GM19025 (cell line): ENCODE measurements at regions not wholly inside any gene's neighbourhood (a gene's known extent, or its start where the extent isn't known, plus 50 kb on each side); places are given as distances from the start of the nearest gene placed in this dataset.
"Not testable (repeated sequence)": the region's sequence is repeated elsewhere in the genome, so short reads cannot be mapped to it uniquely, and the experiment has no call there.

Experiments
- ATAC-seq: cut with Tn5 transposase; IDR thresholded peaks from one replicate; pipeline ENCODE4 v1.9.1; 2021; ENCODE audit warnings: mild to moderate bottlenecking, low read depth, moderate library complexity; ENCODE audit not compliant: unreplicated experiment

DNA sequence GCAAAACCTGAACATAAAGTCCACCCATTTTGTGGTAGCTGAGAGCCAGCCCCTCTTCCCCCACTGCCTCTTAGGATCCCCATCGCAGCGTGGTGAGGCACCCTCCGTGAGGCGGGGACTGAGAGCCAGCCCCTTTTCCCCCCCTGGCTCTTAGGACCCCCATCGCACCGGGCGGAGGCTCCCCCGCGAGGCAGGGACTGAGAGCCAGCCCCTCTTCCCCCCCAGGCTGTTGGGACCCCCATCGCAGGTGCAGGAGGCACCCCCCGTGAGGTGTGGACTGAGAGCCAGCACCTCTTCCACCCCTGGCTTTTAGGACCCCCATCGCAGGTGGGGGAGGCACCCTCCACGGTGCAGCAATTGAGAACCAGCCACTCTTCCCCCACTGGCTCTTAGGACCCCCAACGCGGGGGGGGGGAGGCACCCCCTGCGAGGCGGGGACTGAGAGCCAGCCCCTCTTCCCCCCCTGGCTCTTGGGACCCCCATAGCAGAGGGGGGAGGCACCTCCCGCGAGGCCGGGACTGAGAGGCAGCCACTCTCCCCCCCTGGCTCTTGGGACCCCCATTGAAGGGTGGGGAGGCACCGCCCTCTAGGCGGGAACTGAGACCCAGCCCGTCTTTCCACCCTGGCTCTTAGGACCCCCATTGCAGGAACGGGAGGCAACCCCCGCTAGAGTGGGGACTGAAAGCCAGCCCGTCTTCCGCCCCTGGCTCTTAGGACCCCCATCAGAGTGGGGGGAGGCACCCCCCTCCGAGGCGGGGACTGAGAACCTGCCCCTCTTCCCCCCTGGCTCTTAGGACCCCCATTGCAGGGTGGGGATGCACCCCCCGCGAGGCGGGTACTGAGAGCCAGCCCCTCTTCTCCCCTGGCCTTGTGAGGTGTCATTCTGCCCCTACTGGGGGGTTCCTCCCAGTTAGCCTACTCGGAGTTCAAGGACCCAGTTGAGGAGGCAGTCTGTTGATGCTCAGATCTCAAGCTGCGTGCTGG, 366.4 kb upstream of the SPRY2 start:
- ATAC-seq: no peak

DNA sequence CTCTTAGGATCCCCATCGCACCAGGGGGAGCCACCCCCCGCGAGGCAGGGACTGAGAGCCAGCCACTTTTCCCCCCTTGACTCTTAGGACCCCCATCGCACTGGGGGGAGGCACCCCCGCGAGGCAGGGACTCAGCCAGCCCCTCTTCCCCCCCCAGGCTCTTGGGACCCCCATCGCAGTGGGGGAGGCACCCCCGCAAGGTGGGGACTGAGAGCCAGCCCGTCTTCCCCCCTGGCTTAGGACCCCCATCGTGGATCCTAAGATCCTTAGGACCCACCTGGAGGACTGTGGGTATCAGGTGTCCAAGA, 365.2 kb upstream of the SPRY2 start:
- ATAC-seq: no peak

DNA sequence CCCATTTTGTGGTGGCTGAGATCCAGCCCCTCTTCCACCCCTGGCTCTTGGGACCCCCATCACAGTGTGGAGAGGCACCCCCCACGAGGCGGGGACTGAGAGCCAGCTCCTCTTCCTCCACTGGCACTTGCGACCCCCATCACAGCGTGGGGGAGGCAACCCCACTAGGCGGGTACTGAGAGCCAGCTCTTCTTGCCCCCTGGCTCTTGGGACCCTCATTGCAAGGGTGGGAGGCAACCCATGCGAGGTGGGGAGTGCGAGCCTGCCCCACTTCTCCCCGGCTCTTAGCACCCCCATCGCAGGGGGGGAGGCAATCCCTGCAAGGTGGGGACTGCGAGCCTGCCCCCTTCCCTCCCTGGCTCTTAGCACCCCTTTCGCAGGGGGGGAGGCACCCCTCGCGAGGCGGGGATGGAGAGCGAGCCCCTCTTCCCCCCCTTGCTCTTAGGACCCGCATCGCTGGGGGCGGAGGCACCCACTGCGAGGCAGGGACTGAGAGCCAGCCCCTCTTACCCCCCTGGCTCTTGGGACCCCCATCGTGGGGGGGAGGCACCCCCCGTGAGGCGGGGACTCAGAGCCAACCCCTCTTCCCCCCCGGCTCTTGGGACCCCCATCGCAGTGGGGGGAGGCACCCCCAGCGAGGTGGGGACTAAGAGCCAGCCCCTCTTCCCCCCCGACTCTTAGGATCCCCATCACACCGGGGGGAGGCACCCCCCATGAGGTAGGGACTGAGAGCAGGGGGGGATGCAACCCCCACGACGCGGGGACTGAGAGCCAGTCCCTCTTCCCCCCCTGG, 364.6 kb upstream of the SPRY2 start:
- no peak for ATAC-seq

DNA sequence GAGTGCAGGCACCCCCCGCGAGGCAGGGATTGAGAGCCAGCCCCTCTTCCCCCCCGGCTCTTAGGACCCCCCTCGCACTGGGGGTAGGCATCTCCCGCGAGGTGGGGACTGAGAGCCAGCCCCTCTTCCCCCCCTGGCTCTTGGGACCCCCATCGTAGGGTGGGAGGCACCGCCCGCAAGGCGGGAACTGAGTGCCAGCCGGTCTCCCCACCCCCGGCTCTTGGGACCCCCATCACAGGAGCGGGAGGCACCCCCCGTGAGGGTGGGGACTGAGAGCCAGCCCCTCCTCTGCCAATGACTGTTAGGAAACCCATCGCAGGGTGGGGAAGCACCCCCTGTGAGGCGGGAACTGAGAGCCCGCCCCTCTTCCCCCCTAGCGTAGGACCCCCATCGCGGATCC, 363.4 kb upstream of the SPRY2 start:
- ATAC-seq: no peak

GRCh38 chr13:80695841-80696240, 354.9 kb upstream of the SPRY2 start:
- no peak for ATAC-seq

DNA sequence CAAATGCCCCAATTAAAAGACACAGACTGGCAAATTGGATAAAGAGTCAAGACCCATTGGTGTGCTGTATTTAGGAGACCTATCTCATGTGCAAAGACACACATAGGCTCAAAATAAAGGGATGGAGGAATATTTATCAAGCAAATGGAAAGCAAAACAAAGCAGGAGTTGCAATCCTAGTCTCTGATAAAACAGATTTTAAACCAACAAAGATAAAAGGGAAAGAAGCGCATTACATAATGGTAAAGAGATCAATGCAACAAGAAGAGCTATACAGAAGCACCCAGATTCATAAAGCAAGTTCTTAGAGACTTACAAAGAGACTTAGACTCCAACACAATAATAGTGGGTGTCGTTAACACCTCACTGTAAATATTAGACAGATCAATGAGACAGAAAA, 350.9 kb upstream of the SPRY2 start:
- not testable (repeated sequence) for ATAC-seq

GRCh38 chr13:80690208-80690607, 349.3 kb upstream of the SPRY2 start:
- no peak for ATAC-seq

DNA sequence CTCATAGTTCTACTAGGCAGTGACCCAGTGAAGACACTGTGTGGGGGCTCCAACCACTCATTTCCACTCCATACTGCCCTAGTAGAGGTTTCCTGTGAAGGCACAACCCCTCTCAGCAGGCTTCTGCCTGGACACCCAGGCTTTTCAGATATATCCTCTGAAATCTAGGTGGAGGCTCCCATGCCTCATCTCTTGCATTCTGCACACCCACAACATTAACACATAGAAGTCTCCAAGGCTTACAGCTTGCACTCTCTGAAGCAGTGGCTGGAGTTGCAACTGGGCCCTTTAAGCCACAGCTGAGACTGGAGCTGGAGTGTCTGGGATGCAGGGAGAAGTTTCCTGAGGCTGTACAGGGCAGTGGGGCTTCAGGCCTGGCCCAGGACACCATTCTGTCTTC, 347.7 kb upstream of the SPRY2 start:
- no peak for ATAC-seq

DNA sequence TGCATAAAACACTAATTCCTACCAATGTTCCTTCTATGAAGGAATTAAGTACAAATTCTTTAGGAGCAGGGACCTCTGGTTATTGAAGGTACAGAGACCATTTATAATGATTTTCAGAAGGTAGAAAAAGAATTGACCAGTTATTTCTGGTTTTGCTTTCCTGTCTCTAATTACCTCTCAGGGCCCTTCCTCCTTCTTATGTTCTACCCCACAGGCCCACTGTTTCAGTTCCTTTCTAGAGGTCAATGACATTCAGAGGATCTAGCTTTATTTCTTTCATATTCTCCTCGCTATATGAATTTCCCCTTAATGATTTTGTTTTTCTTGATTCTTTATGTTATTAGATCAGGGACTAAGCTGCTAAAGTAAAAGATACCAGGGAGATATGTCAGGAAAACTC, 345.0 kb upstream of the SPRY2 start:
- no peak for ATAC-seq

DNA sequence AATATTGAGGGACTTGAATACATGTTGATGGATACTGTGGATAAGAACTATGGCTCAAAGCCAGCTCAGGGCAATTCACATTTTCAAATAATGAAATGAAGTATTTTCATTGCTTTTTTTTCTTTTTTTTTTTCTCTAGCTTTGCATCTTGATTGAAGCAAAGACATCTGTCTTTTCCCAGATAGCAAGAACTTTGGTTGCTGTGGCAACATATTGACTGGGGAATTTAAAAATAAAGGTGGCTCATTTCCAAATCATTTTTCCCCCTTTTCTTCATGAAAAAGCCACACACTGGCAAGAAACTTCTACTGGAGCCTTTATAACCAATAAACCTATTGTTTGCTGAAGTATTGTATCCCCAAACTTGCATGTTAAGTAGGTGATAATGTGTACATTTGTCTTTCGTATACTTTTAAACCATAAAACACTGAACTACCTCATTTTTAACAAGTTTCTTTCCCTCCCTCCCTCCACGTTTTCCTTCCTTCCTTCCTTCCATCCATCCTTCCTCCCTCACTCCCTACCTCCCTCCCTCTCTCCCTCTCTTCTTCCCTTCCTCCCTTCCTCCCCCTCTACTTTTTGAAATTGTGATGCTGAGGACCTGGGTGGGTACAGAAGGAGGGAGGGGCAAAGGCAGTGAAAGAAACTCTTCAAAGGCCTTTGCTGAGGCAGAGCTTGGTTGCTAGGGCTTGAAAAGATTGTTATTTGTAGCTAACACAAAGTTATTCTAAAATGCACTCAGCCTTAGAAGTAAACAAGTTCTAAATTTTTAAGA, 343.5 kb upstream of the SPRY2 start:
- no peak for ATAC-seq

DNA sequence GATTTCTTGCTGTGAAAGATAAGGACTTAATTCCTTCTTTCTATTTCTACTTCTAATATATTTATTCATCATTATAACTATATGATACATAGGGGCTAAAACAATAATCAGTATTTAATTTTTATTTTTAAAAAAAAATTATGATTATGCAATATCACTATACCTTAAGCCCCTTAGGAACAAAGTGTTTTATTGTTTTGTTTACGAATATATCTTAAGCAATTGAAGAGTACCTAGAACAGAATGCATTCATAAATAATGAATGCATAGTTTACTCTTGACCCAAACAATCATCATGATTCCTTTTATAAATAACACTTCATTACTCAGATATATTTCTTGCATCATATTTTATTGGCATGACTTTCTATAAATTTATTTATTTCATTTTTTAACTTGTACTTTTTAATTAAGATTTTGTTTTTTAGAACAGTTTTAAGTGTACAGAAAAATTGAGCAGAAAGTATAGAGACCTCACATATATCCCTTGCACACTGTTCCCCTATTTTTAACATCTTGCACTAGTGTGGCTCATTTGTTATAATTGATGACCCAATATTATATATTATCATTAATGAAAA, 339.9 kb upstream of the SPRY2 start:
- no peak for ATAC-seq

GRCh38 chr13:80679423-80679822, 338.5 kb upstream of the SPRY2 start:
- ATAC-seq: no peak

DNA sequence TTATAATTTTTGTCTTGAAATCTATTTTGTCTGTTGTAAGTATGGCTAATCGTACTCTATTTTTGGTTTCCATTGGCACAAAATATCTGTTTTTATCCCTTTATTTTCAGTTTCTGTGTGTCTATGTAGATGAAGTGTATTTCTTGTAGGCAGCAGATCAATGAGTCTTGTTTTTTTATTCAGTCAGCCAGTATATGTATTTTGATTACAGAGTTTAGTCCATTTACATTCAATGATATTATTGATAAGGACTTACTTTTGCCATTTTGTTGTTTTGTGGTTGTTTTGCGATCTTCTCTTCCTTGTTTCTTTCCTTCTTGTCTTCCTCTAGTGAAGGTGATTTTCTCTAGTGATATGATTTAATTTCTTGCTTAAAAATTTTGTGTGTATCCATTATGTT, 336.3 kb upstream of the SPRY2 start:
- no peak for ATAC-seq

- ATAC-seq: not testable (repeated sequence)
These were observed 334.5 kb upstream of the SPRY2 start for GRCh38 chr13:80675442-80675841.

GRCh38 chr13:80671773-80672172, 330.8 kb upstream of the SPRY2 start:
- ATAC-seq: no peak

- no peak for ATAC-seq
These were observed 328.2 kb upstream of the SPRY2 start for GRCh38 chr13:80669112-80669511.

- ATAC-seq: no peak
These were observed 327.5 kb upstream of the SPRY2 start for GRCh38 chr13:80668452-80668851.

DNA sequence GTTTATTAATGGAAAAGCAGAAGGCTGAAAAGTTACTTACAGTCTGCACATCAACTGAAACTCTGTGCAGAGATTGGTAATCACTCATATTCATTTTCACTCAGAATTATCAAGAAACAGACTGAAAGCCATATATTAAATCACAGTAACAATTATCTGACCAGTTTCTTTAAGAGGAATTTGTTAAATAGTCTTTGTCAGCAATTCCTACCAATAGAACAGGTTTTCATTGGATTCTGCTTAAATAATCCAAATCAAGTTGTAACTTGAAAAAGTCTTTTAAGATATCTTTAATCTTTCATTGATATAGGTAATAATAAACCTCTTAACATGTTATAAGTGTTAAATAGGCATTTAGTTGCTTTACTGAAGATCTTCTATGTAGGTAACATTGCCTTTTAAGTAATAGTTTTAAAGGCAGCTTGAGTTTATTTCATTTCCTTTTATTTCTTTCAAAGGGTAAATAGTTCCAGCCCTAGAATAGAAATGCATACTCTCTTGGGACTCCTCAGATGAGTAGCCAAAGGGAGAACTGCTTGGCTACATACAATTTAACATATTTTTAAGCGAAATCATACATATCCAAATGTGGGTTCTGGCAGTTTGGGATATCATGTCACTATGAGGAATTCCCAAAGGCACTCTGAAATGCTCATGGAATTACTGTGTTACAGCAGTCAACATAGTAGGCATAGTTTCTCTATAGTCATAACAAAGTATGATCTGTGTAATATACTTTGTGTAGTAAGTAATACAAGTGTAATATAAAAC, 326.0 kb upstream of the SPRY2 start:
- no peak for ATAC-seq

DNA sequence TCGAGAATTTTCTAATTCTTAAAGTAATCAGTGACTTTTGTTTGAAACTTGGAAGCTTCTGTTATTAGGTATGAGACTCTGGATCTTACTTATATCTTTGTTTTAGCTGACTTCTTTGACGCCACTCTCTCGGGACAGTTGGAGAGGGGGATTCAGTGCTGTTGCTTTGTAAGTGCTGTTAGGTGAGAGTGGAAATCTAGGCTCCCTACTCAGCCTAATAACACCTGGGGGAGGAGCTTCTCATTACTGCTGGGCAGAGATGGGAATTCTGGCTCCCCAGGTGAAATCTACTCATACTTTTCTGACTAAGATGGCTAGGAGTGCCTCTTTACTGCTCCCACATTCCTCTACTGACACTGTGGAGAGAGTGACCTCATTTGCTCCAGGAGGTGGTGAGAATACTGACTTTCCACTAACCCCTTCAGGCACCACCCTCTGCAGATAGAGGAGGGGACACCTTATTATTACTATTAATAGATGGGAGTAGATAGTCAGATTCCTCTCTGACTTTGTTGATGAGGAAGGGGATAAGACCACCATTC, 324.9 kb upstream of the SPRY2 start:
- no peak for ATAC-seq

GRCh38 chr13:80664950-80665349, 324.0 kb upstream of the SPRY2 start:
- ATAC-seq: no peak
